CD4-positive, alpha-beta T cell (primary cell): ENCODE measurements at regions not wholly inside any gene's neighbourhood (a gene's known extent, or its start where the extent isn't known, plus 50 kb on each side); places are given as distances from the start of the nearest gene placed in this dataset.

Experiments used
- ATAC-seq: fragments of 200-7000 bp; cut with Tn5 transposase; one replicate; pipeline ENCODE4 v1.10.0; 2022; ENCODE audit warnings: mild to moderate bottlenecking; ENCODE audit not compliant: poor library complexity
- CTCF ChIA-PET: fragments of 350-600 bp; sonication (Branson Sonifier 250); formaldehyde crosslinking; loops from one replicate; lab custom pipeline; 2021; ENCODE audit warnings: antibody characterized with exemption, inconsistent platforms; lab: Charles Lee
- POLR2A ChIA-PET: fragments of 350-600 bp; sonication (Branson Sonifier 250); formaldehyde crosslinking; loops from one replicate; lab custom pipeline; 2021; ENCODE audit warnings: antibody characterized with exemption, inconsistent platforms; lab: Charles Lee
- DNase-seq, 14 experiments: peaks; one replicate each; pipeline ENCODE4 v3.0.0-alpha.2; 2013 to 2020; ENCODE audit warnings: mixed read lengths in 2 of 14
- H3K27ac ChIP-seq, 2 donors: one replicate each; pipeline versions ENCODE4 v1.5.1 to v1.7.0; 2013; ENCODE audit warnings: low read length in 2 of 2, low read depth in 1 of 2, mild to moderate bottlenecking in 1 of 2
- H3K27me3 ChIP-seq, 2 experiments: 1 replicate in 1 of 2; 2 replicates in 1 of 2; pipeline versions ENCODE4 v1.6.1 to v1.7.0; 2013; ENCODE audit warnings: low read length in 2 of 2, control low read depth in 1 of 2, mild to moderate bottlenecking in 1 of 2, moderate library complexity in 1 of 2; ENCODE audit not compliant: insufficient read depth in 2 of 2, control insufficient read depth in 1 of 2
- H3K36me3 ChIP-seq: one replicate; pipeline ENCODE4 v1.6.1; 2013; ENCODE audit warnings: low read length, control low read depth; ENCODE audit not compliant: insufficient read depth
- H3K4me1 ChIP-seq: one replicate; pipeline ENCODE4 v1.6.1; 2013; ENCODE audit warnings: low read length, control low read depth; ENCODE audit not compliant: insufficient read depth
- H3K4me3 ChIP-seq: one replicate; pipeline ENCODE4 v1.5.1; 2013; ENCODE audit warnings: mild to moderate bottlenecking, low read length, moderate library complexity
- H3K9me3 ChIP-seq, 2 experiments: 1 replicate in 1 of 2; 2 replicates in 1 of 2; pipeline versions ENCODE4 v1.6.1 to v1.7.0; 2013; ENCODE audit warnings: low read length in 2 of 2, mild to moderate bottlenecking in 2 of 2, control low read depth in 1 of 2, moderate library complexity in 1 of 2; ENCODE audit not compliant: control insufficient read depth in 1 of 2, insufficient read depth in 1 of 2
- H3K27ac Mint-ChIP-seq: one replicate; pipeline ENCODE4 v1.8.0; 2020; ENCODE audit warnings: mixed read lengths
- H3K27me3 Mint-ChIP-seq: one replicate; pipeline ENCODE4 v1.8.0; 2021; ENCODE audit warnings: mixed read lengths
- H3K36me3 Mint-ChIP-seq: one replicate; pipeline ENCODE4 v1.8.0; 2021; ENCODE audit warnings: low read depth, mixed read lengths
- H3K4me1 Mint-ChIP-seq: one replicate; pipeline ENCODE4 v1.8.0; 2021; ENCODE audit warnings: low read depth, mixed read lengths
- H3K4me3 Mint-ChIP-seq: one replicate; pipeline ENCODE4 v1.8.0; 2020; ENCODE audit warnings: mild to moderate bottlenecking, mixed read lengths
- H3K9me3 Mint-ChIP-seq: one replicate; pipeline ENCODE4 v1.8.0; 2020; ENCODE audit warnings: mixed read lengths
- CTCF ChIP-seq: fragments of 200-600 bp; IDR thresholded peaks from one replicate; pipeline ENCODE4 v1.8.0; 2022; ENCODE audit warnings: antibody characterized with exemption, mild to moderate bottlenecking
- intact Hi-C, 2 experiments: fragments of 100-400 bp; cut with DNase I in 1 of 2; cut with micrococcal nuclease in 1 of 2; formaldehyde crosslinking; loops; one replicate each; pipeline versions ENCODE4 v1.15.1 to v1.9.0; 2023 to 2025; cut with DNase I, micrococcal nuclease

GRCh38 chr13:104414181-104414580 is 1348.0 kb upstream of the SLC10A2 start:
- intact Hi-C loops = no loop called here
- Histone ChIP-seq H3K36me3 (no peaks in the 10 kb centered on the region), H3K9me3 (no peaks in the 10 kb centered on the region), H3K4me3 (no peak overlapping the region), H3K4me1 (no peaks in the 10 kb centered on the region), H3K27ac (no peak overlapping the region), H3K27me3 (no peaks in the 10 kb centered on the region)
- no peaks in the 10 kb centered on the region for H3K4me1 Mint-ChIP-seq
- H3K4me3 Mint-ChIP-seq = no peak overlapping the region
- H3K27ac Mint-ChIP-seq = no peak overlapping the region
- CTCF ChIA-PET = no interaction called here
- H3K27me3 Mint-ChIP-seq = no peaks in the 10 kb centered on the region
- no peak for TF ChIP-seq CTCF
- no peaks in the 10 kb centered on the region for H3K9me3 Mint-ChIP-seq
- POLR2A ChIA-PET = no interaction called here
- no peak for ATAC-seq
- no peak for DNase-seq
- H3K36me3 Mint-ChIP-seq = no peaks in the 10 kb centered on the region

GRCh38 chr13:104411141-104411765 is 1345.0 kb upstream of the SLC10A2 start:
- H3K27ac Mint-ChIP-seq = no peak overlapping the region
- ChIA-PET POLR2A (no interaction called here), CTCF (no interaction called here)
- Histone ChIP-seq H3K4me1 (no peaks in the 10 kb centered on the region), H3K27ac (no peak overlapping the region), H3K27me3 (no peaks in the 10 kb centered on the region), H3K4me3 (no peak overlapping the region), H3K9me3 (no peaks in the 10 kb centered on the region), H3K36me3 (no peaks in the 10 kb centered on the region)
- no peak overlapping the region for H3K4me3 Mint-ChIP-seq
- H3K36me3 Mint-ChIP-seq = no peaks in the 10 kb centered on the region
- H3K9me3 Mint-ChIP-seq = peaks cover 1% of the 10 kb centered on the region
- DNase-seq (no peak), ATAC-seq (no peak)
- no peaks in the 10 kb centered on the region for H3K27me3 Mint-ChIP-seq
- intact Hi-C loops = no loop called here
- TF ChIP-seq CTCF = no peak
- H3K4me1 Mint-ChIP-seq = no peaks in the 10 kb centered on the region

GRCh38 chr13:104408733-104409132 is 1342.5 kb upstream of the SLC10A2 start:
- no peak for TF ChIP-seq CTCF
- ChIA-PET CTCF (no interaction called here), POLR2A (no interaction called here)
- Histone ChIP-seq H3K27me3 (no peaks in the 10 kb centered on the region), H3K4me3 (no peak overlapping the region), H3K27ac (no peak overlapping the region), H3K9me3 (no peaks in the 10 kb centered on the region), H3K36me3 (no peaks in the 10 kb centered on the region), H3K4me1 (no peaks in the 10 kb centered on the region)
- no peaks in the 10 kb centered on the region for H3K36me3 Mint-ChIP-seq
- H3K4me3 Mint-ChIP-seq = no peak overlapping the region
- H3K9me3 Mint-ChIP-seq = peaks cover 1% of the 10 kb centered on the region
- H3K4me1 Mint-ChIP-seq = no peaks in the 10 kb centered on the region
- no peak for ATAC-seq
- DNase-seq = no peak
- no peak overlapping the region for H3K27ac Mint-ChIP-seq
- intact Hi-C loops = no loop called here
- H3K27me3 Mint-ChIP-seq = no peaks in the 10 kb centered on the region
